ENCODE measurements at regions not wholly inside any gene's neighbourhood (a gene's known extent, or its start where the extent isn't known, plus 50 kb on each side); places are given as distances from the start of the nearest gene placed in this dataset.

DNA sequence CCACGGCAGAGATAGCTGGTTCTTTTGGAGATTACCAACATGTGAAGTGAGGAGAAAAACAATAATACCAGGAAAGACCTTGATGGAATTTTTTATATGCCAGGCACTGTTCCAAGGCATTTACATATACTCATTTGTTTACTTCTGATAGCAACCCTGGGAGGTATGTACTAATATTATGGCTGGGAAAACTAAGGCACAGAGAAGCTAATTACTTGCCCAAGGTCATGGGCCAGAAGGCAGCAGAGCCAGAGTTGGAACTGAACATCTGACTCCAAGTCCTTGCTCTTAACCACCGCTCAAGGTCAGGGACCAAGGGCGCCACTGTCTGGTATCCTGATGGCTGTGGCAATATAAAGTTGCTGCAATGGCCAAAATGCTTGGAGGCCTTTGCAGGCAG is 97.0 kb upstream of the KCNG1 start:
- Histone ChIP-seq H3K36me3 (ENCODE audit: control insufficient read depth, insufficient read depth, low read length) (no peaks in the 10 kb centered on the region), H3K4me1 (ENCODE audit: control insufficient read depth, insufficient read depth, low read length, poor library complexity, severe bottlenecking) (peaks cover 17% of the 10 kb centered on the region), H3K9me3 (ENCODE audit: control insufficient read depth, low read length) (no peaks in the 10 kb centered on the region), H3K4me3 (ENCODE audit: extremely low read depth, insufficient read depth, low read length, poor library complexity, severe bottlenecking) (no peak overlapping the region), H3K27ac (ENCODE audit: low read depth, low read length, severe bottlenecking) (no peak overlapping the region)
- WGBS, 2 experiments (ENCODE audit: insufficient coverage in 2 of 2): 67 to 84% methylated on average over 1 to 3 of the region's 3 CpGs

DNA sequence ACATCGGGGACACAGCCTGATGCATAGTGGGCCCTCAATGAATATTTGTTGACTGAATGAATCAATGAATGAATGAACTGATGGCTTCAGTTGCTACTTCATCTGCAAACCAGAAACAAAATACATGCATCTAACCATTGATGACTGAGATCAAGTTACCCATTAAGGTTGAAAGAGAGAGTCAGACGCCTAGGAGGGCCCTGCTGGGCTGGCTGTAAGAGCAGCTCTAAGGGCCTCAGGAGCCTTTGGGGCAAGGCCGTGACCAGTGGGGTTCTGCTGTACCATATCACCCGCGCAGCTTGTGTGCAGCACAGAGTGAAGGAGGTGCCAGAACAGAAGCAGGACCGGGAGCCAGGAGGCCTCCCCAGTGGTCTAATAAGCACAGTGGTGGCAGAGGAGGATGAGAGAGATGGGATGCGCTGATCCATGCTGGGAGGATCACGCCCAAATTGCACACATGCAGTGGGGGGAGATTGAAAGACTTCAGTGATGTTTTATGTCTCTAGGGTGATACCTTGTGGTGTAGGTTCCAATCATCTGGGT is 96.1 kb upstream of the KCNG1 start:
- 83 to 93% methylated on average over 3 to 7 of the region's 8 CpGs for WGBS, 2 experiments (ENCODE audit: insufficient coverage in 2 of 2)

DNA sequence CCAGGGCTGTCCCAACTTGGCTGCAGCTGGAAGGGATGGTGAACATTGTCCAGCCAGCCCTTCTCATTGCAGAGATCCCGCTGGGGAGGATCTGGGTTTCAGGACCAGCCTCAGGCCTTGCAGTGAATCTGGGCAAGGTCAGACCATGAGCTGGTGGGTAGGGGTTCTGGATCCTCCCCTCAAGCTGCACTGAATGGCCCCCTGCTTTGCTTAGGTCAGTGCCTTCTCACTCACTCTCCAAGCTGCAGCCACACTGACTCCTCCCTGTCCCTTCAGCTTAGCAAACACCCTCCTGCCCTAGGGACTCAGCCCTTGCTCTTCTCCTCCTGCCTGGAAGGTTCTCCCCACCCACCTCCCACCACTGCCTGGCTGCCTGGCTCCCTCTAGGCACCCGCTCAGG is 95.3 kb upstream of the KCNG1 start:
- H3K4me1 ChIP-seq (ENCODE audit: control insufficient read depth, insufficient read depth, low read length, poor library complexity, severe bottlenecking): peaks cover 17% of the 10 kb centered on the region
- WGBS, 2 experiments (ENCODE audit: insufficient coverage in 2 of 2): 69 to 88% methylated on average over 1 to 2 of the region's 2 CpGs
- no peaks in the 10 kb centered on the region for H3K36me3 ChIP-seq (ENCODE audit: control insufficient read depth, insufficient read depth, low read length)
- H3K27ac ChIP-seq (ENCODE audit: low read depth, low read length, severe bottlenecking): no peak overlapping the region
- H3K4me3 ChIP-seq (ENCODE audit: extremely low read depth, insufficient read depth, low read length, poor library complexity, severe bottlenecking): no peak overlapping the region
- H3K9me3 ChIP-seq (ENCODE audit: control insufficient read depth, low read length): no peaks in the 10 kb centered on the region

More for the DNA sequence above, 96.1 kb upstream of the KCNG1 start:
- H3K36me3 ChIP-seq (ENCODE audit: control insufficient read depth, insufficient read depth, low read length): no peaks in the 10 kb centered on the region
- H3K4me1 ChIP-seq (ENCODE audit: control insufficient read depth, insufficient read depth, low read length, poor library complexity, severe bottlenecking): peaks cover 17% of the 10 kb centered on the region
- no peak overlapping the region for H3K4me3 ChIP-seq (ENCODE audit: extremely low read depth, insufficient read depth, low read length, poor library complexity, severe bottlenecking)
- H3K27ac ChIP-seq (ENCODE audit: low read depth, low read length, severe bottlenecking): no peak overlapping the region
- no peaks in the 10 kb centered on the region for H3K9me3 ChIP-seq (ENCODE audit: control insufficient read depth, low read length)

DNA sequence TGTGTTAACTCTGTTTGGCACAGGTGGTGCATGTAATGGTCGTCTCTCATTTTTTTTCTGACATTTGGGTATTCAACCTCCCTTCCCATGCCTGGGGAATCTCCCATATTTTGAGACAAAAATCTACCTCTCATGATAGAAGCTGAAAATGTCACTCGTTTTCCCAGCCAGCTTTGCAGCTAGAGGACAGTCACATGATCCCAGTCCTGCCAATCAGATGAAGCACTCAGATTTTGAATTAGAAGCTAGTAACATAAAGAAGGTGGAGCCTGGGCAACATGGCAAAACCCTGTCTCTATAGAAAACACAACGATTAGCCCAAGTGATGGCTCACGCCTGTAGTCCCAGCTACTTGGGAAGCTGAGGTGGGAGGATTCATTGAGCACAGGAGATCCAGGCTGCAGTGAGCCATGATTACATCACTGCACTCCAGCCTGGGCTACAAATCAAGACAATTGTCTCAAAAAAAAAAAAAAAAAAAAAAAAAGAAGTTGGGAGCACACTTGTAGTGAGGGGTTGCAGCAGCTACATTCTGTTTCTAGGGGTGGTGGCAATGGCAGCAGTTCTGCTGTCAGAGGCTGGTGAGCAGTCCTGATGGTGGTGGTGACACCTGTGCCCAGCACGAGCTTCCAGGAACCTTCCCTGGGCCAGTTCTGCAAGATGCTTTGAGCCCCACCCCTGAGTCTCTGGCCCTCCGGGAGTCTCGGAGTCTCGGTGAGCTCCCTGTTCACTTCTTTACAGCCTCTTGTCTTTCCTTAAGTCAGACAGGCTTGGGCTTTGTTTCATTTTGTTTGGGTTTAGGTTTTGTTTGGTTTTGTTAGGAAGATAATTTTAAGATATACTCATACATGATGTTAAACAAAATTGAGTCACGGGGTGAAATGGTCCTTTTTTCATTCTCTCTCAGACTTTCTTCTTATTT is 94.1 kb upstream of the KCNG1 start:
- Histone ChIP-seq H3K36me3 (ENCODE audit: control insufficient read depth, insufficient read depth, low read length) (no peaks in the 10 kb centered on the region), H3K4me1 (ENCODE audit: control insufficient read depth, insufficient read depth, low read length, poor library complexity, severe bottlenecking) (peaks cover 16% of the 10 kb centered on the region), H3K27ac (ENCODE audit: low read depth, low read length, severe bottlenecking) (no peak overlapping the region), H3K9me3 (ENCODE audit: control insufficient read depth, low read length) (no peaks in the 10 kb centered on the region), H3K4me3 (ENCODE audit: extremely low read depth, insufficient read depth, low read length, poor library complexity, severe bottlenecking) (no peak overlapping the region)
- WGBS, 2 experiments (ENCODE audit: insufficient coverage in 2 of 2): 83 to 96% methylated on average over 5 of the region's 9 CpGs

DNA sequence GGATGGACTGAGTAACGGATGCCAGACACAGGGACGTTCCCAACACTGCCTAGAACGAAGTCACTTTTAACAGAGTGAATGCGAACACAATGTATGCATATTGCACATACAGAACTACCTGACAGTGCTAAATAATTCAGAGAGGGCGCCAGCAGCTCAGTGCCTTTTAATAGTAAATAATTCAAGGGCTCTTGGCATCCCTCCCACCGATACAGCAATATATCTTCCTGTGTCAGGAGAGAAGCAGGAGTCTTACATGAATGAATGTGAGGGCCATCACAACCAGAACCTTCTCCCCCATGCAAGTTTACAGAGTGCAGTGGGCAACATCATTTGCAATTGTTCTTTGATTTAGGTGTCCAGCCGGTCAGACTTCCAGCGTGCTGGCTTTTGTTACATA is 88.4 kb upstream of the KCNG1 start:
- Histone ChIP-seq H3K4me1 (ENCODE audit: control insufficient read depth, insufficient read depth, low read length, poor library complexity, severe bottlenecking) (no peaks in the 10 kb centered on the region), H3K27ac (ENCODE audit: low read depth, low read length, severe bottlenecking) (no peak overlapping the region), H3K36me3 (ENCODE audit: control insufficient read depth, insufficient read depth, low read length) (no peaks in the 10 kb centered on the region), H3K9me3 (ENCODE audit: control insufficient read depth, low read length) (no peaks in the 10 kb centered on the region), H3K4me3 (ENCODE audit: extremely low read depth, insufficient read depth, low read length, poor library complexity, severe bottlenecking) (no peak overlapping the region)
- 86 to 97% methylated on average over 6 to 7 of the region's 8 CpGs for WGBS, 2 experiments (ENCODE audit: insufficient coverage in 2 of 2)

DNA sequence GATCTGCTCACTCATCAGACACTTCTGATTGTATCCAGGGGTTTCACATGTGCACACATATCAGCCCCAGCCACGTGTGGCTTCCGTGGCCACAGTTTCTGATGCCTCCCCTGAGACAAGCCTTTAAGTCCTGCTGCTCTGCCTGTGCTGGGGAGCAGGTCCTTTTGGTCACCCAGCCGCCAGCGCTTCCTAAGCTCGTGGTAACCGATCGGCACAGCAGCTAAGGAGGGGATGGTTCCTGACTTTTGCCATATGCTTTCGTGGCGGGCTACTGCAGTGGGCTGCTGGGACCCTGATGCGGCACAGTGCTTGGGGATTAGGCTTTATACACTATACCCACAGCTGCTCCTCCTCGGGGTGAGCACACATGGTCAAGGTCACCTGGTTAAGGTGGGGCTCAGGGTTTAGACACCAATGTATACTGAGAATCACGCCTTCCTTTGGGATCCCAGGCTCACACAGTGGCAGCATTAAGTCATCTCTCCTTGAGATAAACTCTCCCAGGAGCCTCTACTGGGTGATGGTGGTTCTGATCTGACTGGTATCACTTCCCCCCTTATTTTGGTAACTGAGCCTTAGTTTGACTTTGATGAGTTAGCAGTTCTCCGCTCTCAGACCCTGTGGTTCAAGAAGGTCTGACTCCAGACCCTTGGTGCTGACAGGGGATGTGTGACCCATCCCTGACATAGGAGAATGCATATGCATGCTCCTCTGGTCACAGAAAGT is 85.9 kb upstream of the KCNG1 start:
- Histone ChIP-seq H3K4me1 (ENCODE audit: control insufficient read depth, insufficient read depth, low read length, poor library complexity, severe bottlenecking) (no peaks in the 10 kb centered on the region), H3K36me3 (ENCODE audit: control insufficient read depth, insufficient read depth, low read length) (no peaks in the 10 kb centered on the region), H3K4me3 (ENCODE audit: extremely low read depth, insufficient read depth, low read length, poor library complexity, severe bottlenecking) (no peak overlapping the region), H3K27ac (ENCODE audit: low read depth, low read length, severe bottlenecking) (no peak overlapping the region), H3K9me3 (ENCODE audit: control insufficient read depth, low read length) (no peaks in the 10 kb centered on the region)
- WGBS, 2 experiments (ENCODE audit: insufficient coverage in 2 of 2): 92 to 97% methylated on average over 10 of the region's 13 CpGs

DNA sequence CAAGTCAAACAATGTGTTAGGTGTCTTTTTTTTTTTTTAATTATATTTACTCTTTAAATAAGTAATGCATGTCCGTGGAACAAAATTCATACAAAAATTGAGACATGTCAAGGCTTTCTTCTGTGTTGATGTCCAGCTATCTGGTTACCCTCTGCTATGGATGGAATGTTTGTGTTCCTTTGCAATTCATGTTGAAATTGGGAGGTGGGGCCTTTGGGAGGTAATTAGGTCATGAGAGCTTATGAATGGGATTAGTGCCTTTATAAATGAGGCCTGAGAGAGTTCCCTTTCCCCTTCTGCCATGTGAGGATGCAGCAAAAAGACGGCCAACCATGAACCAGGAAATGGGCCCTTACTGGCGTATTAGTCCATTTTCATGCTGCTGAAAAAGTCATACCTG is 83.1 kb upstream of the KCNG1 start:
- WGBS, 2 experiments (ENCODE audit: insufficient coverage in 2 of 2): 96 to 100% methylated on average over 1 to 3 of the region's 3 CpGs
- Histone ChIP-seq H3K9me3 (ENCODE audit: control insufficient read depth, low read length) (no peaks in the 10 kb centered on the region), H3K27ac (ENCODE audit: low read depth, low read length, severe bottlenecking) (no peak overlapping the region), H3K4me3 (ENCODE audit: extremely low read depth, insufficient read depth, low read length, poor library complexity, severe bottlenecking) (no peak overlapping the region), H3K4me1 (ENCODE audit: control insufficient read depth, insufficient read depth, low read length, poor library complexity, severe bottlenecking) (no peaks in the 10 kb centered on the region), H3K36me3 (ENCODE audit: control insufficient read depth, insufficient read depth, low read length) (no peaks in the 10 kb centered on the region)

DNA sequence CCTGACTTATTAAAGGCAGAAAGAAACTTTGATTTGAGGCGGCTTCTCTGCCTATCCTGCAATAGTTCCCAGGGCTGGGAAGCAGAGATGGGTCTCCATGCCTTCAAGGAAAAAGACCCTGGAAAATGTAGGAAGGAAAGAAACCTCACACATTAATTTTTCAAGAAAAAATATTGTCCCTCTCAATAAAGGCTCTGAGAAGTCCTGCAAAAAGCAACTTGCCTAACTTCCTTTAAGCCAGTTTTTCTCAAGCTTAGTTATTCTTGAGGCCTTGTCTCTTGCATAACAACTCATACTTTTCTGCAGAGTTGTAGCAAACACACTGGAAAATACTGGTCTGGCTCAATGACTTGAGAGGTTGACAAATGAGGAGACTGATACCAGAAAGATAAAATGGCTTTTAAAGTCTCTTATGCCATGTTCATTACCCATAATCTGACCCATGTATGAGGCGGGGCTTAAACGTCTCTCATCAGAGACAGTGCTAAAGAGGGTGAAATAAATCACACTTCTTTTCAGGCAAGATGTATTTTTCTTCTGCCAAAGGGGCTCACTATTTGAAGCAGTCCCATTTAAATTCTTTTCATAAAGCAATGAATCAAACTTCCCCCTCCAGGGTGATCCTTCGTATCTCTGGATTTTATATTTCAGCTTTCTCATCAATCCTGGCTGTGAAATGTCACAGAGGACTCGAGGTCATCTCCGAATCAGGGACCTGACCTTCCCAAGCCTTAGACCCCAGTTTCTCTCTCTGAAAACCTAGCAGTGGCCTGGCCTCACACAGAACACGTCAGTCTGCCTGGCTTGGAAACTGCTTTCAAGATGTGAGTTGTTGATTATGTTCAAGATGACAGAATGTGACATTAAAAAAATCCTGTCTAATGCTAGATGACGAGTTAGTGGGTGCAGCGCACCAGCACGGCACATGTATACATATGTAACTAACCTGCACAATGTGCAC is 82.3 kb upstream of the KCNG1 start:
- H3K36me3 ChIP-seq (ENCODE audit: control insufficient read depth, insufficient read depth, low read length): no peaks in the 10 kb centered on the region
- no peak overlapping the region for H3K27ac ChIP-seq (ENCODE audit: low read depth, low read length, severe bottlenecking)
- WGBS, 2 experiments (ENCODE audit: insufficient coverage in 2 of 2): 83 to 93% methylated on average over 4 to 6 of the region's 10 CpGs
- no peaks in the 10 kb centered on the region for H3K9me3 ChIP-seq (ENCODE audit: control insufficient read depth, low read length)
- H3K4me3 ChIP-seq (ENCODE audit: extremely low read depth, insufficient read depth, low read length, poor library complexity, severe bottlenecking): no peak overlapping the region
- no peaks in the 10 kb centered on the region for H3K4me1 ChIP-seq (ENCODE audit: control insufficient read depth, insufficient read depth, low read length, poor library complexity, severe bottlenecking)

DNA sequence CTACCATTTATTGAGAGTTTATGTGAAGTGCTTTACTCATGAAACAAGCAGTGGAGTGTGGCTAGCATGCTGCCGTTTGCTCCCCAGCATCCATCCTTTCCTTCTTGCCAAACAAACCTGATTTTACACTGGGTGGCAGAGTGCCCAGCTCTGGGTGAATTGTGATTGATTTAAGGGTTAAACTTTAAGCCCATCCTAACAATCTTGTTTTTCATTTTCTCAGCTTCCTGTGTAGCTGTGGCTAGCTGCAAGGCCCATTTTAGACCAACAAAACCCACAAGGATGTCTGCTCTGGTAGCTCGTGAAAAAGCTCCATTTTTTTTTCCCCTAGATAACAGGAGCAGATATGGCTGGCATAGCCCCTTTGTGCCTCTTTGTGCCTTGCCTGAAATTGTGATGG is 77.7 kb upstream of the KCNG1 start:
- Histone ChIP-seq H3K4me1 (ENCODE audit: control insufficient read depth, insufficient read depth, low read length, poor library complexity, severe bottlenecking) (no peaks in the 10 kb centered on the region), H3K4me3 (ENCODE audit: extremely low read depth, insufficient read depth, low read length, poor library complexity, severe bottlenecking) (no peak overlapping the region), H3K36me3 (ENCODE audit: control insufficient read depth, insufficient read depth, low read length) (no peaks in the 10 kb centered on the region), H3K9me3 (ENCODE audit: control insufficient read depth, low read length) (no peaks in the 10 kb centered on the region), H3K27ac (ENCODE audit: low read depth, low read length, severe bottlenecking) (no peak overlapping the region)
- WGBS, 2 experiments (ENCODE audit: insufficient coverage in 2 of 2): 88 to 100% methylated on average over 1 of the region's 2 CpGs

DNA sequence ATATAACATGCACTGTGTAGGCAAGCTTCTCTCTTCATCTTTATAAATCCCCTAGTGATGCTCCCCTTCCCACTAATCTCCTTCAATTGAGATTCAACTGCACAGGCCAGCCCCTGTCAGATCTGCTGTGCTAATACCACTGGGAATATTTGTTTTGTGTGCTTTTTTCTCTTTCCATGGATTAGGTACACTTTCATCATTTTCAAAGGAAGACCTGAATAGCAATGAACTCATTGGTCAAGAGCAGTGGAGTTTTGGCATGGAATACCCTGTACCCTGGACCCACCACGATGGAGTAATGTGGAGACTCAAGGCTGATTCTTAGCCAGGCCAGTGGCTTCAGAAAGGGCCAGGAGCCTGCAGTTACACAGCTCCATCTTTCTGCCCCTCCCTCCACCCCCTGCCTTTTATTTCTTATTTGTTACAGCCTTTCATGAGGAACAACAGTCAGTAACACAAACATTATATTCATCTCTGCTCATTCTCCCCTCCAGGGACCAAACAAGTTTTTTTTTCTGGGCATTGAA is 75.4 kb upstream of the KCNG1 start:
- H3K27ac ChIP-seq (ENCODE audit: low read depth, low read length, severe bottlenecking): no peak overlapping the region
- no peaks in the 10 kb centered on the region for H3K9me3 ChIP-seq (ENCODE audit: control insufficient read depth, low read length)
- H3K4me1 ChIP-seq (ENCODE audit: control insufficient read depth, insufficient read depth, low read length, poor library complexity, severe bottlenecking): peaks cover 7% of the 10 kb centered on the region
- no peak overlapping the region for H3K4me3 ChIP-seq (ENCODE audit: extremely low read depth, insufficient read depth, low read length, poor library complexity, severe bottlenecking)
- WGBS, 2 experiments (ENCODE audit: insufficient coverage in 2 of 2): 43% methylated on average over 1 of the region's 1 CpG; no CpG with 5 or more reads in 1 of the 2 experiments
- H3K36me3 ChIP-seq (ENCODE audit: control insufficient read depth, insufficient read depth, low read length): no peaks in the 10 kb centered on the region
